Panc1 (cell line): ENCODE measurements at regions not wholly inside any gene's neighbourhood (a gene's known extent, or its start where the extent isn't known, plus 50 kb on each side); places are given as distances from the start of the nearest gene placed in this dataset.

ENCODE experiments used
- ATAC-seq: fragments of 200-7000 bp; cut with Tn5 transposase; 2 replicates; pipeline ENCODE4 v1.9.1; 2020; ENCODE audit warnings: mild to moderate bottlenecking, moderate library complexity
- BruUV-seq: library from RNA; stranded (reverse); fragments of 400-500 nt; replicated peaks from 2 replicates; lab custom pipeline; 2021; lab: Mats Ljungman, UMichigan
- CTCF ChIA-PET: fragments of 300-600 bp; sonication (Branson Sonifier 250); formaldehyde crosslinking; loops from one replicate; lab custom pipeline; 2022; ENCODE audit warnings: antibody characterized with exemption; lab: Charles Lee
- POLR2A ChIA-PET: fragments of 300-600 bp; sonication (Branson Sonifier 250); formaldehyde crosslinking; loops from one replicate; lab custom pipeline; 2022; ENCODE audit warnings: antibody characterized with exemption; lab: Charles Lee
- DNase-seq: peaks from one replicate; pipeline ENCODE4 v3.0.0-alpha.2; 2010; ENCODE audit warnings: low read depth, low spot score
- H3K27ac ChIP-seq: 2 replicates; pipeline ENCODE4 v1.5.1; 2011; ENCODE audit warnings: mild to moderate bottlenecking, low read length, inconsistent platforms
- H3K27me3 ChIP-seq: fragments of 200-500 bp; sonication (Bioruptor generic); 2 replicates; pipeline ENCODE4 v1.6.0; 2014; ENCODE audit warnings: low read length, inconsistent platforms; ENCODE audit not compliant: control insufficient read depth, insufficient read depth
- H3K36me3 ChIP-seq: fragments of 200-500 bp; sonication (Bioruptor generic); 2 replicates; pipeline ENCODE4 v1.5.1; 2014; ENCODE audit warnings: inconsistent platforms, mild to moderate bottlenecking, low read length, moderate library complexity; ENCODE audit not compliant: control insufficient read depth, insufficient read depth
- H3K4me1 ChIP-seq: 2 replicates; pipeline ENCODE4 v1.5.1; 2011; ENCODE audit warnings: inconsistent platforms, mild to moderate bottlenecking, low read length, moderate library complexity; ENCODE audit not compliant: control insufficient read depth, insufficient read depth
- H3K4me3 ChIP-seq, 2 experiments: 2 replicates each; pipeline ENCODE4 v1.5.1; 2011 to 2012; ENCODE audit warnings: low read depth in 2 of 2, low read length in 2 of 2, mild to moderate bottlenecking in 2 of 2, inconsistent platforms in 1 of 2, moderate library complexity in 1 of 2
- H3K9me3 ChIP-seq: fragments of 200-500 bp; sonication (Bioruptor generic); 2 replicates; pipeline ENCODE4 v1.5.1; 2014; ENCODE audit warnings: low read depth, mild to moderate bottlenecking, inconsistent platforms, low read length, moderate library complexity; ENCODE audit not compliant: control insufficient read depth, insufficient read depth
- POLR2AphosphoS5 ChIP-seq: IDR thresholded peaks from 2 replicates; pipeline ENCODE4 v1.6.1; 2012; ENCODE audit warnings: mild to moderate bottlenecking, low read depth, low read length, moderate library complexity
- SIN3A ChIP-seq: IDR thresholded peaks from 2 replicates; pipeline ENCODE4 v1.6.1; 2012; ENCODE audit warnings: low read depth, mild to moderate bottlenecking, low read length, moderate library complexity, borderline replicate concordance; ENCODE audit not compliant: insufficient read depth
- TCF7L2 ChIP-seq: IDR thresholded peaks from 2 replicates; pipeline ENCODE4 v1.6.1; 2011; ENCODE audit warnings: mild to moderate bottlenecking, low read depth, low read length, inconsistent platforms
- in situ Hi-C: cut with HindIII; loops from 2 replicates; pipeline ENCODE4 v1.10.0; 2016; ENCODE audit warnings: low sequenced_read_pairs, low pct_unique_long_range_greater_than_20kb
- intact Hi-C: fragments of 100-400 bp; cut with micrococcal nuclease; formaldehyde crosslinking; loops from one replicate; pipeline ENCODE4 v1.10.0; 2022; ENCODE audit not compliant: unreplicated experiment
- TF ChIP-seq, protein P1 (sequence below), 2 experiments: IDR thresholded peaks; 2 replicates each; pipeline ENCODE4 v1.6.1; 2011 to 2012; ENCODE audit warnings: low read depth in 2 of 2, control low read depth in 1 of 2, low read length in 1 of 2, mild to moderate bottlenecking in 1 of 2, moderate library complexity in 1 of 2; ENCODE audit not compliant: insufficient read depth in 1 of 2
- TF ChIP-seq, protein P2 (sequence below): fragments of 450-650 bp; IDR thresholded peaks from 2 replicates; pipeline ENCODE4 v1.5.1; 2017; ENCODE audit warnings: mild to moderate bottlenecking

GRCh38 chr2:239518286-239519088 lies 117.7 kb upstream of the HDAC4 start:
- Histone ChIP-seq H3K4me3 (no peak overlapping the region), H3K4me1 (no peaks in the 10 kb centered on the region), H3K27me3 (no peaks in the 10 kb centered on the region; the same call in 1 of the 2 replicates), H3K36me3 (no peaks in the 10 kb centered on the region), H3K27ac (no peak overlapping the region), H3K9me3 (no peaks in the 10 kb centered on the region)
- ChIA-PET CTCF (no interaction called here), POLR2A (interaction anchor here (0.6 kb wide), 1 partner anchor 117 kb away, joined by 4 read pairs; the partner anchor contains the start of gene HDAC4)
- DNase-seq (no peak), ATAC-seq (no peak)
- BruUV-seq: no TSS peak
- intact Hi-C loops (no loop called here), in situ Hi-C loops (no loop called here)
- TF ChIP-seq TCF7L2: no peak
- TF ChIP-seq, protein P1, sequence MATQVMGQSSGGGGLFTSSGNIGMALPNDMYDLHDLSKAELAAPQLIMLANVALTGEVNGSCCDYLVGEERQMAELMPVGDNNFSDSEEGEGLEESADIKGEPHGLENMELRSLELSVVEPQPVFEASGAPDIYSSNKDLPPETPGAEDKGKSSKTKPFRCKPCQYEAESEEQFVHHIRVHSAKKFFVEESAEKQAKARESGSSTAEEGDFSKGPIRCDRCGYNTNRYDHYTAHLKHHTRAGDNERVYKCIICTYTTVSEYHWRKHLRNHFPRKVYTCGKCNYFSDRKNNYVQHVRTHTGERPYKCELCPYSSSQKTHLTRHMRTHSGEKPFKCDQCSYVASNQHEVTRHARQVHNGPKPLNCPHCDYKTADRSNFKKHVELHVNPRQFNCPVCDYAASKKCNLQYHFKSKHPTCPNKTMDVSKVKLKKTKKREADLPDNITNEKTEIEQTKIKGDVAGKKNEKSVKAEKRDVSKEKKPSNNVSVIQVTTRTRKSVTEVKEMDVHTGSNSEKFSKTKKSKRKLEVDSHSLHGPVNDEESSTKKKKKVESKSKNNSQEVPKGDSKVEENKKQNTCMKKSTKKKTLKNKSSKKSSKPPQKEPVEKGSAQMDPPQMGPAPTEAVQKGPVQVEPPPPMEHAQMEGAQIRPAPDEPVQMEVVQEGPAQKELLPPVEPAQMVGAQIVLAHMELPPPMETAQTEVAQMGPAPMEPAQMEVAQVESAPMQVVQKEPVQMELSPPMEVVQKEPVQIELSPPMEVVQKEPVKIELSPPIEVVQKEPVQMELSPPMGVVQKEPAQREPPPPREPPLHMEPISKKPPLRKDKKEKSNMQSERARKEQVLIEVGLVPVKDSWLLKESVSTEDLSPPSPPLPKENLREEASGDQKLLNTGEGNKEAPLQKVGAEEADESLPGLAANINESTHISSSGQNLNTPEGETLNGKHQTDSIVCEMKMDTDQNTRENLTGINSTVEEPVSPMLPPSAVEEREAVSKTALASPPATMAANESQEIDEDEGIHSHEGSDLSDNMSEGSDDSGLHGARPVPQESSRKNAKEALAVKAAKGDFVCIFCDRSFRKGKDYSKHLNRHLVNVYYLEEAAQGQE (IDR thresholded peaks at IDR 0.05; ENCODE audit: insufficient read depth in 1 of 2, low read depth in 2 of 2, low read length in 1 of 2): no peak

GRCh38 chr2:239517686-239518085 lies 116.9 kb upstream of the HDAC4 start:
- DNase-seq (no peak), ATAC-seq (no peak)
- Histone ChIP-seq H3K27ac (no peak overlapping the region), H3K9me3 (no peaks in the 10 kb centered on the region), H3K4me3 (no peak overlapping the region), H3K4me1 (no peaks in the 10 kb centered on the region), H3K27me3 (no peaks in the 10 kb centered on the region; the same call in 1 of the 2 replicates), H3K36me3 (no peaks in the 10 kb centered on the region)
- POLR2A ChIA-PET: no interaction called here
- TF ChIP-seq TCF7L2 (no peak), SIN3A (no peak), POLR2AphosphoS5 (no peak)
- TF ChIP-seq, protein P1 (IDR thresholded peaks at IDR 0.05; ENCODE audit: insufficient read depth in 1 of 2, low read depth in 2 of 2, low read length in 1 of 2): no peak
- TF ChIP-seq, protein P2, sequence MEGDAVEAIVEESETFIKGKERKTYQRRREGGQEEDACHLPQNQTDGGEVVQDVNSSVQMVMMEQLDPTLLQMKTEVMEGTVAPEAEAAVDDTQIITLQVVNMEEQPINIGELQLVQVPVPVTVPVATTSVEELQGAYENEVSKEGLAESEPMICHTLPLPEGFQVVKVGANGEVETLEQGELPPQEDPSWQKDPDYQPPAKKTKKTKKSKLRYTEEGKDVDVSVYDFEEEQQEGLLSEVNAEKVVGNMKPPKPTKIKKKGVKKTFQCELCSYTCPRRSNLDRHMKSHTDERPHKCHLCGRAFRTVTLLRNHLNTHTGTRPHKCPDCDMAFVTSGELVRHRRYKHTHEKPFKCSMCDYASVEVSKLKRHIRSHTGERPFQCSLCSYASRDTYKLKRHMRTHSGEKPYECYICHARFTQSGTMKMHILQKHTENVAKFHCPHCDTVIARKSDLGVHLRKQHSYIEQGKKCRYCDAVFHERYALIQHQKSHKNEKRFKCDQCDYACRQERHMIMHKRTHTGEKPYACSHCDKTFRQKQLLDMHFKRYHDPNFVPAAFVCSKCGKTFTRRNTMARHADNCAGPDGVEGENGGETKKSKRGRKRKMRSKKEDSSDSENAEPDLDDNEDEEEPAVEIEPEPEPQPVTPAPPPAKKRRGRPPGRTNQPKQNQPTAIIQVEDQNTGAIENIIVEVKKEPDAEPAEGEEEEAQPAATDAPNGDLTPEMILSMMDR: no peak
- BruUV-seq: no TSS peak
- intact Hi-C loops (no loop called here), in situ Hi-C loops (no loop called here)
- CTCF ChIA-PET: no interaction called here
